ENCODE measurements at regions not wholly inside any gene's neighbourhood (a gene's known extent, or its start where the extent isn't known, plus 50 kb on each side); places are given as distances from the start of the nearest gene placed in this dataset.

- TF ChIP-seq CTCF (conservative IDR thresholded peaks at IDR 0.05) (no peak), ZFX (IDR thresholded peaks at IDR 0.05) (no peak)
- H3K27ac ChIP-seq = no peak overlapping the region
Measured at GRCh38 chr17:79315358-79316105, 240.9 kb downstream of the ENGASE start.

GRCh38 chr17:79314617-79315357 is 240.2 kb downstream of the ENGASE start:
- TF ChIP-seq CTCF (conservative IDR thresholded peaks at IDR 0.05) = no peak
- no peak for TF ChIP-seq ZFX (IDR thresholded peaks at IDR 0.05)
- H3K27ac ChIP-seq = no peak overlapping the region

- no peak overlapping the region for H3K27ac ChIP-seq
- no peak for TF ChIP-seq CTCF (conservative IDR thresholded peaks at IDR 0.05)
- no peak for TF ChIP-seq ZFX (IDR thresholded peaks at IDR 0.05)
Measured at GRCh38 chr17:79311373-79311772, 236.7 kb downstream of the ENGASE start.

GRCh38 chr17:79306424-79307318 is 232.0 kb downstream of the ENGASE start:
- TF ChIP-seq CTCF (conservative IDR thresholded peaks at IDR 0.05) = no peak
- no peak for TF ChIP-seq ZFX (IDR thresholded peaks at IDR 0.05)
- H3K27ac ChIP-seq = peak overlapping the region; percentile 59

GRCh38 chr17:79305768-79306423 is 231.3 kb downstream of the ENGASE start:
- TF ChIP-seq ZFX (IDR thresholded peaks at IDR 0.05) (no peak), CTCF (conservative IDR thresholded peaks at IDR 0.05) (no peak)
- peak overlapping the region; percentile 59 for H3K27ac ChIP-seq

- H3K27ac ChIP-seq = peak overlapping the region; percentile 59
Measured at GRCh38 chr17:79305376-79305767, 230.7 kb downstream of the ENGASE start.

More at GRCh38 chr17:79305376-79305767, 230.7 kb downstream of the ENGASE start:
- TF ChIP-seq CTCF (conservative IDR thresholded peaks at IDR 0.05) = no peak
- no peak for TF ChIP-seq ZFX (IDR thresholded peaks at IDR 0.05)

Data from C4-2B (cell line).